HG03521 (cell line): ENCODE measurements at regions not wholly inside any gene's neighbourhood (a gene's known extent, or its start where the extent isn't known, plus 50 kb on each side); places are given as distances from the start of the nearest gene placed in this dataset.

Source experiments
- ATAC-seq: cut with Tn5 transposase; IDR thresholded peaks from one replicate; pipeline ENCODE4 v1.9.1; 2021; ENCODE audit warnings: mild to moderate bottlenecking, moderate library complexity; ENCODE audit not compliant: unreplicated experiment

GRCh38 chr15:38692789-38693062 lies 128.1 kb upstream of the RASGRP1 start:
- ATAC-seq = no peak

GRCh38 chr15:38695249-38696108 lies 130.9 kb upstream of the RASGRP1 start:
- no peak for ATAC-seq

DNA sequence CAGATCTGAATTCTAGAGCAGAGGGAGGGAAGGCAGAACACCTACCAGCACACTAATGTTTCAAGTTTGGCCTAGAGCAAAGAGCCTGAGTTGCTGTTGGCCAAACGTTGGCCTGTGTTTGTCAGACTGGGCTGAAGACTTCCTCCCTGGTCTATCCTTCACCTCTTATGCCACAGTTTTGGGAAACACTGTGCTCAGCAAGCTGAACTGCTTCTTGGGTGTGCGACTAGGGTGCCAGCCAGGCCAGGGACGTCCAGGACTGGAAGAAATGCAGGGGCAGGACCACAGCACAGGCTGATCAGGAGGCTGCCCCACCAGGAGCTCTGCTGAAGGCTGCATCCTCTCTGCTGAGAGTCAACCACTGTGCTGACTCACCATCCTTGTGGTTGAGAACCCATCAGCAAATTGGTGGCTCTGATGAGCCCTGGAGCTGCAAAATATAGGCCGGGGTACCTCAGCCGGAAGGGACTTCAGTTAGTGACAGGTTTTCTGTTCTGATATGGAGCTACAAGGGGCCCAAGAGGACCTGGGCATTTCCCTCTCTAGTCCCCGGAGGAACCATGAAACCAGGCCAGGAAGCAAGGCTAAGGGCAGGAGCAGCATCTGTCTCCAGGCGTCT lies 131.6 kb upstream of the RASGRP1 start:
- ATAC-seq = no peak

DNA sequence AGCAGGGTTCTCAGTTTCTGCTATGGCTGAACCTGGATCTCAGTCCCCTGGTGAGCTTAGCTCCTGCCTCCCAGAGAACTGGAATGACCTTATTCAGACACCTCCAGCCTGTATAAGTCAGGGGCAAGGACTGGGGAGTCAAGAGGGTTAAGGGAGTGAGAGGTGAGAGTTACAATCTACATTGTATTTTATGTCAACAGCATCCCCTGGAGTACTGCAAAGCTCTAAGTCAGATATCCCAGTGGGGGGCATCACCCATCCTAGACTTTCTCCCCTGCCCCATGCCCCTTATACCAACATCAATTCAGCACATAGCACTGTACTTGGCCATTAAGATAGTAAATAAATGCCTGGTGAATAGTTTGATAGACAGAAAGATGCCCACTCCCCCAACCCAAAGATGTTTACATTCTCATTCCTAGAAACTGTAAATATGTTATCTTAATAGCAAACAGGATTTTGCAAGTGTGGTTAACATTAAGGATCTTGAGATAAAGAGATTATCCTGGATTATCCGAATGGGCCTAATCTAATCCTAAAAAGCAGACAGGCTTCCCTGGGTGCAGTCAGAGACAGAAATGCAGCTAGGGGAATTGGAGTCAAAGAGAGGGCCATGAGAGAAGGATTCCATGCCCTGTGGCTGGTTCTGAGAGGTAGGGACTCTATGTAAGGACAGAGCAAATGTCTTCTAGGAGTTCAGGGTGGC lies 132.3 kb upstream of the RASGRP1 start:
- ATAC-seq = no peak

DNA sequence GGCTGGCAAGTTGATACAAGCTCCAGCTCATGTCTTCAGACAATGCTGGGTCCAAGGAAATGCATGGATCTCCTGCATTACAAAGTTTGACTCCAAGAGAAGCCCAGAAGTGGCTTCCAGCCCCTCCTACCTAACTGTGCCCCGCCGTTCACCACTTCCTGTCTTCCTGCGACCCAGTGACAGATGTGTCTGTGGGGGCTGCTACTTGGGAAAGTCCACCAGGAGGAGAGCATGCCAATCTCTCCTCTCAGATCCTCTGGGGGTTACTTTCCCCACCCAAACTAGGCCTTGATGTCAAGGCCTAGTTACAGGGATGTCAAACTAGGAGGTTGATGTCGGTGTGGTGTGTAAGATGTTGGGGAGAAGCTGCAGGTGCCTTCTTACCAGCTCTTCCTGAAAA lies 133.6 kb upstream of the RASGRP1 start:
- no peak for ATAC-seq

DNA sequence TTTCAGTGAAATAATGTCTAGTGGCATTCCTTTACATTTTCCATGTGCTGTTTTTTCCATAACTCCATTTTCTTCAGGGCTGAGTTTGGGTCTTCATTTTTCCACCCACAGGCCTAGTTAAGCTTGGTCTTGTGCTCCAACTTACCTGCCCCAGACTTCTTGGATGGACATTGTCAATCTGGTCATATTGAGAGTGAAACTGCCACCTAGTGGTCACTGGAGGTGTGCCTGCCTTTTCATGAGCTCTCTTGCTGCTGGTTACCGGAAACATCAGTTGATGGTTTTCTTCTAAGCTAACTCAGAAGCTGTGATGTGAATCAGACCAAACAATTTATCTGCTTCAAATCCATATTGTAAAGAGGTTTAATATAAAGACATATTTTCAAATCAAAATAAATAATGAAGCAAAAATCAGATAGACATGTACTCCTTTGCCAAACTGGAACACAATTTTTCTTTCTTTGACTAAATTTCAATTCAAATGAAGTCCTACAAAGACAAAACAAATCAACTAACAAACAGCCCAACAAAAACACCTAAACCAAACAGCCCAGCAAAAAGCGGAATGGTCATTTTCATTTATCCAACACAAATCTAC lies 135.1 kb upstream of the RASGRP1 start:
- ATAC-seq = peak; percentile 68

GRCh38 chr15:38701149-38701548 lies 136.5 kb upstream of the RASGRP1 start:
- no peak for ATAC-seq

DNA sequence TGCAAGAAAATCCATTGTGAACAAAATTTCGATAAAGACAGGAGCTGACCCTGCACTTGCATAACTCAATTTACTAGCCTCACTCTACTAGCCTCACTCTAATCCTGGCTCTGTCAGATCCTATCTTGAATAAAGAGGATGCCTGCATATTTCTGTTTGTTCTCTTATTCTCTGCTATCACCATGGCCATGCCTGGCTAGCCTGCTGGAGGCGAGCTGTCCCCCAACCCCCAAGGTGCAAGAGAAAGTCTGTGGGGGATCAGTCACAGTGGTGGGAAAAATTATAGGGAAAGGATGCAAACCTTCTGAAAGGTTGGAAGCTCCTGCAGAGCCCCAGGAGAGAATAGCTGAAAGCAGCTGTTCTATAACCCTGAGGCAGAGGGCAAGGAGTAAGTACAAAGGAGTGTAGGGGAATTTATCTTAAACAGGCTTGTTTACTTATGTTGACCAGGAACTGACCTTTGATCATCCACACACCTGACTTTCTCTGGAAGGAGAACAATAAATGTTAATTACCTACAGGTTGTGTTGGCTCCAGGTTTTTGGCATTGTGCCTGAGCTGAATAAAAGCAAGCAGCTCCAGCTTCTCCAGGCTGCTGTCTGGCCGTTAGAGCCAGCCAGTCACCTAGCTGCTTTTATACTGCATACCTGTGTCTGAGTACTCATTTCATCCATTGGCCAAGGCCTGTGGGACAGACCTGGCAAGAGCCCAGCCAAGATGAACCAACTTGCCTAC lies 137.7 kb upstream of the RASGRP1 start:
- no peak for ATAC-seq

DNA sequence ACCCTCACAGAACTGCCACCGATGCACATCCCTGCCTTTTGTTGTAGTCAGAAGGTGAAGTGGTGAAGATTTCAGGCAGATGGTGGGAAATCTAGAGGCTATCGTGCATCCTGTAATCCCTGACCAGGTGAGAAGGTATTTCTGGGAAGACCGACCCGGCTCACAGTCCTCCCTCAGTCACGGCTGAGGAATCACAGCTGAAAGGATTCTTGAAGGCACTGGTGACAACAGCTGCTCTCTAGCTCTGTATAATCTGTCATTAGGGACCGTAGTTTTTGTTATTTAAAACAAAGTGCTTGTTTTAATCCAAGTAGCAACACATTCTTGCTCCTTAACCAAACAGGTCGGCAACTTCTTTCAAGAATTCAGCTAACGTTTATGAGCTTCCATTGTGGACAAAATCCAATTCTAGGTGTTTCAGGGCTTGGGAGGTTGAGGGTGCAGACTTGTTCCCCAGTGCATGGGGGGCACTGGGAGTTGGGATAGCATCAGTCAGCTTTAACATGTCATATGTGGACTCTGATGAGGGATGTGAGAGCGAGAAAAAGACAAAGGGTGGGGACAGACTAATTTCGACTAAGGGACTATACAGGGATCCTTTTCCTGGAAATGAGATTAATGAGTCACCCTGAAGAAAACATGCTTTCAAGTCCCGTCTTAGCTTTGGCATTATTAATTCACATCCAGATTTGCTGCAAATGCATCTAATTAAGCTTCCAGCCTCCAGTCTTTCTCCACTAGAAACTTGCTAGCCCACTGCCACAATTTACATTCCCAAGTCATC lies 141.0 kb upstream of the RASGRP1 start:
- no peak for ATAC-seq

DNA sequence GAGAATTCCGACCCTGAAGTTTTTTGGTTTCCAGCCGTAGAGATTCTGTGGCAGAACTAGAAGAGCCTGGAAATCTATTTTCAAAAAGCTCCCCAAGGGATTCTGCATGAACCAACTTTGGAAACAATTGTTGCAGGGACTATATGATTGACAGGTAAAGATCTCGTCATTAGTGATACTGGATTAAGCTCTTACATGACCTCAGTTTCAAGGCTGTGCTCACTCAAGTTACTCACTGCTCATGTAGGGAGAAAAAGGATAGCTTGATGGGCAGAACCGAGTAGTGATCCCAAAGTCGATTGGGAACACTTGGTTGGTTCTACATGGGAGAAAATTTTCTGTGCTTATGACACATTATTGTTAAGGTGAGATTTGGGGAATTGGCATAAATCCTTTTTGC lies 142.3 kb upstream of the RASGRP1 start:
- ATAC-seq = no peak

- ATAC-seq = peak; percentile 70
These were observed 143.4 kb upstream of the RASGRP1 start for GRCh38 chr15:38707802-38708671.

DNA sequence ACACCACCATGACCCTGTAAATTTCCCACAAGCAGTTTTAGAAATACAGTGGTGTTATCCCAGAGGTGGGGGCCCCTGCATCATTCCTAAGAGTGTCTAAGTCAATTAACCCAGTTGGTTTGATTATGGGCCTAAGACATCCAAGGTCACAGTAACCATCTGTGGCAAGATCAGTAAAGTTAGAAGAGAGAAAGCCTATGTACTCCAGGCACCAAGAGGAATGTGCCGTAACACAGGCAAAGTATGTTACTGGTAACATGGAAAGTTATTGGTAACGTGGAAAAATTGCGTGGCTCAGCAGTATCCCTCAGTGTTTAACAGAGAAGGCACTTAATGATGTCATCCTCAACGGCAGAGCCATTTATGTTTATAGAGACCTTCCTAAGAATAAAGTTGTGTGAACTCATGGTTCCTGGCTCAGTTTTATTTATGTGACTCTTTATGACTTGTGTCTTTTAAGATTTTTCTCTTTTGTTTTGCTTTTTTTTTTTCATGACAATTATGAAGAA lies 144.1 kb upstream of the RASGRP1 start:
- no peak for ATAC-seq

DNA sequence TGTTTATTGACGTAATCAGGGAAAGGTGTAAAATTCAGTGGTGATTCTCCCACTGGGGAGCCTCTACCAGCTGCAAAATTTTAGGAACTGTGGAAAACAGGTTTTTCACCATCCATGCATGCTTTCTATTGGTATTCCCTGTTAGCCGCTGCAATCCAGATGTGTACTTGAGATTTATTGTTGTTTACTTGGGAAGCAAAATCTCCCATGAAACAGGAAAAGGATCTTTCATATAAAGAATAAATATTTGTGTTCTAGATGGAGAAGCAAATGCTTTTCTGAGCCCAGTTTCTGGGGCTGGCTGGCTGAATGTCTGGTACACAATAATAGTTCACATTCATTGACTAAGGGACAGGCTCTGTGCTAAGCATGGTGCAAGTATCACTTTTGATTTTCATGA lies 144.6 kb upstream of the RASGRP1 start:
- ATAC-seq = no peak

- ATAC-seq = no peak
These were observed 149.9 kb upstream of the RASGRP1 start for GRCh38 chr15:38714309-38715072.

GRCh38 chr15:38720893-38721567 lies 156.4 kb upstream of the RASGRP1 start:
- no peak for ATAC-seq

DNA sequence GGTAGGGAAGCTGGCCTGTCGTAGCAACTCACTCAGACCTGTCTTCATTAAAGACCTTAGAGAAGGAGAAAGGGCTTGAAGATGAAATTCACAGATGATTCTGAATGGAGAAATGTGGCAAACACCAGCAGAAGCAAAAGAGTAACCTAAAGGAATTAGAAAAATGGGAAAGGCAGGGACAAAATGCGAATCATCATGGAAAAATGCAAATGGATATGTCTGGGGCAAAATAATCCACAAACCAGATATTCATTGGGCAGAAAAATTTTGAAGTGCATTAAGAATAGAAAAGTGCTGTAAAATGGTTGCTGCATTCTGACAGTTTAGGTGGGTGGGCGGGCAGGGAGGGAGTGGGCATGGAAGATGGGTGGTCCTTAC lies 156.9 kb upstream of the RASGRP1 start:
- ATAC-seq = no peak

GRCh38 chr15:38722236-38722635 lies 157.6 kb upstream of the RASGRP1 start:
- no peak for ATAC-seq

DNA sequence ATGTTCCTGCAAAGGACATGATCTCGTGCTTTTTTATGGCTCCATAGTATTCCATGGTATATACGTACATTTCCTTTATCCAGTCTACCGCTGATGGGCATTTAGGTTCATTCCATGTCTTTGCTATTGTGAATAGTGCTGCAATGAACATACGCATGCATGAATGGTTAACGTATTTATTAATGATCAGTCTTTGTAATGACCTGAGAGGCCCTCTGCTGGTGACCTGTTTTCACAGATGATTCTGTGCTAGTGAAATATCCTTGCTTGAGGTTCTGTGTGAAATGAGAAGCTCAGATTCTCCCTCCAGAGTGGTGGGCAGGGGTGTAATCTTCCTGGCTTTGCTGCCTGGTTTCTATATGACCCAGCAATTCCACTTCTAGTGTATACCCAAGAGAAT lies 160.2 kb upstream of the RASGRP1 start:
- no peak for ATAC-seq
